Spleen (tissue), 7 donors: ENCODE measurements at regions not wholly inside any gene's neighbourhood (a gene's known extent, or its start where the extent isn't known, plus 50 kb on each side); places are given as distances from the start of the nearest gene placed in this dataset.

ENCODE experiments used
- POLR2A ChIP-seq, 3 donors: fragments of 450-650 bp; IDR thresholded peaks; one replicate each; pipeline ENCODE4 v1.5.1; 2017; ENCODE audit warnings: antibody characterized with exemption in 3 of 3, mild to moderate bottlenecking in 1 of 3
- POLR2AphosphoS5 ChIP-seq, 3 donors: sonication (generic); formaldehyde crosslinking; IDR thresholded peaks; one replicate each; pipeline ENCODE4 v1.5.1; 2017; ENCODE audit warnings: antibody characterized with exemption in 3 of 3
- TF ChIP-seq, protein P1 (sequence below), 11 experiments: fragments of 200-600 bp in 7 of 11; fragments of 450-650 bp in 4 of 11; sonication (generic) in 4 of 11; IDR thresholded peaks in 8 of 11; conservative IDR thresholded peaks in 3 of 11; 1 replicate in 7 of 11; 2 replicates in 4 of 11; pipeline versions ENCODE4 v1.4.0 to v1.8.0; 2016 to 2021; ENCODE audit warnings: antibody characterized with exemption in 11 of 11, inconsistent platforms in 4 of 11, mild to moderate bottlenecking in 1 of 11
- donor health status: DM: no; HTN: no; CAD: no; lungs with moderate emphysema.
- donor health status: DM: no; HTN: no; CAD: no.
- donor health status: DM: no; HTN: no; CAD: no.

DNA sequence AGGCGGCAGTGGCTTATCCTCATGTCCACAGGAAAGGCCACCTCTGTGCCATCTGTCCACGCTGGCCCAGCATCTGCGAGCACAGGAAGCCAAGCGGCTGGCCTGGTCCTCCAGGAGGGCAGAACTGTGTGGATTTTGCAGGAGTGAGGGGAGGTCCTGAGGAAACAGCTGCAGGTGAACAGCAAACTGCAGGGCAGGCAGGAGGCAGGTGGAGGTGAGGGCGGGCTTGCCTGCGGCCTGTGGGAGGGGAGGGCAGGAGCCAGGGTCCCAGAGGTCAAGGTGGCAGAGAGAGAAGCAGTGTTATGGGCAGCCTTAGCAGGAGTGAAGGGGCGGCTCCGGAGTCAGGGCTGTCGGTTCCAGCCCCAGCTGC lies 369.7 kb downstream of the SHANK2 start:
- TF ChIP-seq, protein P1, sequence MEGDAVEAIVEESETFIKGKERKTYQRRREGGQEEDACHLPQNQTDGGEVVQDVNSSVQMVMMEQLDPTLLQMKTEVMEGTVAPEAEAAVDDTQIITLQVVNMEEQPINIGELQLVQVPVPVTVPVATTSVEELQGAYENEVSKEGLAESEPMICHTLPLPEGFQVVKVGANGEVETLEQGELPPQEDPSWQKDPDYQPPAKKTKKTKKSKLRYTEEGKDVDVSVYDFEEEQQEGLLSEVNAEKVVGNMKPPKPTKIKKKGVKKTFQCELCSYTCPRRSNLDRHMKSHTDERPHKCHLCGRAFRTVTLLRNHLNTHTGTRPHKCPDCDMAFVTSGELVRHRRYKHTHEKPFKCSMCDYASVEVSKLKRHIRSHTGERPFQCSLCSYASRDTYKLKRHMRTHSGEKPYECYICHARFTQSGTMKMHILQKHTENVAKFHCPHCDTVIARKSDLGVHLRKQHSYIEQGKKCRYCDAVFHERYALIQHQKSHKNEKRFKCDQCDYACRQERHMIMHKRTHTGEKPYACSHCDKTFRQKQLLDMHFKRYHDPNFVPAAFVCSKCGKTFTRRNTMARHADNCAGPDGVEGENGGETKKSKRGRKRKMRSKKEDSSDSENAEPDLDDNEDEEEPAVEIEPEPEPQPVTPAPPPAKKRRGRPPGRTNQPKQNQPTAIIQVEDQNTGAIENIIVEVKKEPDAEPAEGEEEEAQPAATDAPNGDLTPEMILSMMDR (IDR thresholded peaks at IDR 0.05 in 8 of 11, conservative IDR thresholded peaks at IDR 0.05 in 3 of 11): no peak
- TF ChIP-seq POLR2A (IDR thresholded peaks at IDR 0.05) (no peak), POLR2AphosphoS5 (IDR thresholded peaks at IDR 0.05) (no peak)
